ENCODE measurements at regions not wholly inside any gene's neighbourhood (a gene's known extent, or its start where the extent isn't known, plus 50 kb on each side); places are given as distances from the start of the nearest gene placed in this dataset.

DNA sequence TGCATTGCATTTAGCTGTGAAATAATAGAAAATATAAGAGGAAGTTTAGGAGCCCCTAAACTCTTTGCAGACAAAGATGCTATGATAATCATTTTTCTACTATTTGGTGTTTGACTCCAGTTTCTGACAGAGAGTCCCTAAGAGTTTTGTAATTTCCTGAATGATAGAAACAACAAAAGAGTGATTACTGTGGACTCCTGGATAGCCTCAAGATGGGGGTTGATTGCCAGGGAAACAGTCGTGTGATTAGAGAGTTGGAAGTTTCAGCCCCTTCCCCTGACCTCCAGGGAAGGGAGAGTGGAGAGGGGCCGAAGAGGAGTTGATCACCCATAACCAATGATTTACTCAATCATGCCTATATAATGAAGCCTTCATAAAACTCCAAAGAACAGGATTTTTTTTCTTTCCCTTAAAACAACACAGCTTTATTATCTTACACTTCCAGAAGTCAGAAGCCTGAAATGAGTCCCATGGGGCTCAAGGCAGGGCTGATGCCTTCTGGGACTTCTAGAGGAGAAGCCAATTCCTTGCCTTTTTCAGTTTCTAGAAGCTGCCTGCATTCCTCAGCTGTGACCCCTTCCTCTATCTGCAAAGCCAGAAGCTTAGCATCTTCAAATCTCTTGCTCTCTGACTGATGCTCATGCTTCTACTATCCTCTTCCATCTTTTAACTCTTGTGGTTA, 292.3 kb upstream of the ZPLD1 start:
- no peak for DNase-seq (ENCODE audit: low read depth)

DNA sequence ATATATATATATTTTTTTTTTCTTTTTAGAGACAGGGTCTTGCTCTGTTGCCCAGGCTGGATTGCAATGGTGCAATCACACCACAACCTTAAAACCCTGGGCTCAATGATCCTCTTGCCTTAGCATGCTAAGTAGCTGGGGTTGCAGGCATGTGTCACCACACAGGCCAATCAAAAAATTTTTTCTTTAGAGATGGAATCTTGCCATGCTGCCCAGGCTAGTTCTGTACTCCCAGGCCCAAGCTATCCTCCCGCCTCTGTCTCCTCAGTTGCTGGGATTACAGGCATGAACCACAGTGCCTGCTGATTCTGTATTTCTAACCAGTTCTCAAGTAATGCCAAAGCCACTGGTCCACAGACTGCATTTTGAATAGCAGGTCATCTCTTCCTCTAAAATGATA, 291.3 kb upstream of the ZPLD1 start:
- no peak for DNase-seq (ENCODE audit: low read depth)

GRCh38 chr3:102144063-102144462, 290.8 kb upstream of the ZPLD1 start:
- DNase-seq (ENCODE audit: low read depth) = no peak

- DNase-seq (ENCODE audit: low read depth) = no peak
Observed at GRCh38 chr3:102148598-102149337, 286.0 kb upstream of the ZPLD1 start.

- no peak for DNase-seq (ENCODE audit: low read depth)
Observed at GRCh38 chr3:102151935-102152334, 282.9 kb upstream of the ZPLD1 start.

GRCh38 chr3:102156426-102156825, 278.4 kb upstream of the ZPLD1 start:
- peak; percentile 50 for DNase-seq (ENCODE audit: low read depth)

- DNase-seq (ENCODE audit: low read depth) = no peak
Observed at GRCh38 chr3:102158080-102158740, 276.6 kb upstream of the ZPLD1 start.

DNA sequence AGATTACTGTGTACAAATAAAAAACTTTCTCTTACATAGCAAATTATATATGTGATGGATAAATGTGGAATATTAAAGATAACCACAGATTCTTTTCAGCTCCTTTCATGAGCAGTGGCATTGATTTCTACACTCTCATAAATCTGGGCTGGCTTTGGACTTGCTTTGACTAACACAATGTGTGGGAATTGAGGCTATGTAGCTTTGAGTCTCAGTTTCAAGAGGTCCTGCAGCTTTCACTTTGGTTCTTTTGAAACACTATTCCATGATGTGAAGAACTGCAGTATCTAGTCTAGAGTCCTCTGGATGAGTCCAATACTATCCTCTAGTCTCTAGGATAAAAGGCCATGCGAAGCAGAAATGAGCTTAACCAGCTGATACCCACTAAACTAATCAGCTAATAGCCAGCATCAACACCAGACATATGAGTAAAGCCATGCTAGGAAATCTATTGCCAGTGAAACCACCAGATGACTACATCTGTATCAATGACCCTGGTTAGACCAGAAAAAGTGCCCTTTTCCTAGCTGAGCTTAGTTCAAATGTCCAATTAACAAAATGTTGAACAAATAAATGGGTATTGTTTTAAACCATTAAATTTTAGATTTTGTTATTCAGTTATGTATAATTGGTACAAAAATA, 274.9 kb upstream of the ZPLD1 start:
- DNase-seq (ENCODE audit: low read depth) = no peak

DNA sequence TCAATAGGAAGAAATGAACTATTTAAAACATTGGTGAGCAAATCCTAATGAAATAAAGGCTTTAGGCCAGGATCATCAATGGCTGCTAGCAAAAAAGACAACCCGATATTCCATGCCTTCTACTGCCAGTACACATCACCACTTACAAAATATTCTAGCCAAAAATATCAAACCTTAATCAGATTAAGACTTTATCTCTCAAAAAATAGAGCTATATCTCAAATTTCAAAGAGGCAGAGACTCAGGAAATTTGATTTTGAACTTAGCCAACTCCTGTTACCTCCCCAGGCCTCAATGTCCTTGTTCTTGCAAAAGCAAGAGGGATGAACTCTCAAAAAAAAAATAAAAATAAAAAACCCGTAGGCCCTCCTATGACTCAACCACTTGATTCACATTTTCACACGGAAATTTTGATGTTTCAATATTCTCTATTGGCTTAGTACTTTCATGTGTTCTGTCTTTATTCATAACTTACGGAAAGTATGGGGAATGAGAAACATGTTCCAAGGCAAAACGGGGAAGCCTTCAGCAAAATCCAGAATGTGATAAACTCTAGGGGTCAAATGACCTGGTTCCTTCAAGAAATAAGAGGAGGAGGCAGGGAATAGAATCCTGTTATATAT, 273.3 kb upstream of the ZPLD1 start:
- DNase-seq (ENCODE audit: low read depth) = no peak

DNA sequence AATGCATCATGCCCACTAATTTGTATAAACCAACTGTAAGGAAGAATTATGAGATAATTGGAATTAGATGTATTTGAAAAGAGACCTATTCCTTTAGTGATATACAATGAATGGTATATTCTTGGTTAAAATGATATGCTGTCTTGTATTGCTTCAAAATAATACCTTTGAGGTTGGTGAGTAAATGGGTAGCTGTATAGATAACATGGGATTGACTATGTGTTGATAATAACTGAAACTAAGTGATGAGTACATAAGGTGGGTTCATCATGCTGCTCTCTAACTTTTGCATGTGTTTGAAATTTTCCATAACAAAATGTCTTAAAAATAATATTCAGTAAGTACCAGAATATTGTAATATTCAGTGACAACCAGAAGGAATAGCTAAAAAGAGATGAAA, 272.6 kb upstream of the ZPLD1 start:
- no peak for DNase-seq (ENCODE audit: low read depth)

GRCh38 chr3:102163039-102163817, 271.6 kb upstream of the ZPLD1 start:
- peak; percentile 64 for DNase-seq (ENCODE audit: low read depth)

DNA sequence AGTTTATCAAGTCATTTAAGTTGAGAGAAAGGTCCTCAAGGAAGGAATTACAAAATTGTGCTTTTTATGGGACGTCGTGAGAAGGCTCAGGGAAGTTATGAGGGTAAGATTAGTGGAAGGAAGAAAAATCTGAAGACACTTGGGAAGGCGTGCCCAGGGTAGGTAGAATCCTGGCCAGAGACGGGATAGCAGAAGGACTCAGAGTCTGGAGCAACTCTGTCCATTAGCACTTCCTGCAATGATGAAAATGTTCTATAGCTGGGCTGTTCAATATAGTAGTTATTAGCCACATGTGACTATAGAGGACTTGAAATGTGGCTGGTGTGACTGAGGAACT, 271.0 kb upstream of the ZPLD1 start:
- DNase-seq (ENCODE audit: low read depth) = no peak

DNA sequence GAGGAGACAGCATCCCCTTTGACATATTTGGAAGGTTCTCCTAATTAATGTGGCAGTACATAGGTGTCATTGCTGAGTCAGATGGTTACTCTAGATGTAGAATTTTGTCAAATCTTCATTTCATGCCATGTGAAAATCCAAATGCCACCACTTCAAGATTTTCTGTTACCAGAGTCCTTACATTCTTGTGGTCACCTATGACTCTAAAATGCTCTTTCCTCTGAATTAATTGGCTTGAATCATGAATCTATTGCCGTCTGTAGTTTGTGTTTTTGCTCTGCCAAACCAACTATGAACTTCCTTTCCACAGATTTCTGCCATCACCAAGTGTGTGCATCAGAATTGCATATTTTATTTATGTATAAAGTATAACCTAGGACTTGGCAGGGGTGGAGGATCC, 269.4 kb upstream of the ZPLD1 start:
- peak; percentile 28 for DNase-seq (ENCODE audit: low read depth)

DNA sequence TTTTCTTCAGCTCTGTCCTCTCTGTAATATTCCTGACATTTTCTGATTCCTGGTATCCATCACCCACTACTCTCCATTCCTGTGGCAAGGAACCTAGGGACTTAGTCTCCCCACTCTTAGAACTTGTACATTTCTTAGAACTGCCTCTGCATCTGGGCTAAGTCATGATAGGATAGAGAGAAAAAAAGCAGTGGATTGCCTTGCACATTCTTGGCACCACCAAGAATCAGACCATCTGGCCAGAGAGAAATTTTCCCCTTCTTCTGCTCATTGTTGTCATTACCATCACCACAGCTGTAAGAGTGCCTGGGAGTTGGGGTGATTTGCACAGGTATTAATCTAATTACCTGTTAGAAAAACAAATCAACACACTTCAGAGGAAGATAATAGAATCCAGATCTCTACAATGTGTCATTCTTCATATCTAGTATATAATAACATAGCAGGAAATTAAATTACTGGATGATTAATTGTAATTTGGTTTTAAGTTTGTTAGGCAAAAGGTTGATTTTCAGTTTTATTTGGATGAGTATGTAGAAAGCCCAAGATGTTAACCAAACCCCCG, 264.8 kb upstream of the ZPLD1 start:
- no peak for DNase-seq (ENCODE audit: low read depth)

DNA sequence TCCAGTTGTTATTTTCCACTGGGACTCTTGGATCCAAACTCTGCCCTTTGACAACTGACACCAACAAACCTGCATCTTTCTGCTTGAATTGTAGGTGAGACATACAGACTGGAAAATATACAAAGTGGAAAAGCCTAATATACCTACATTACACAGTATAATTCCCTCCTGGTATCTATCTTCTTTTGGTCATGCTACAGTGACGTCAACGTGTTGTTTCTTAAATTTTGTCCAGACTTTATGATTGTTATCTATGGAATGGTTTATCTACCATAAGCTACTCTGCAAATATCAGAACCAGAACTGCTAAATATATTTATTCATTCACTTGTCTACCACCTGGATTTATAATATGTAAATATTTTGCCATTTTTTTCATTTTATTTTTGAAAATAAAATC, 264.3 kb upstream of the ZPLD1 start:
- DNase-seq (ENCODE audit: low read depth) = no peak

GRCh38 chr3:102174312-102174712, 260.5 kb upstream of the ZPLD1 start:
- peak; percentile 46 for DNase-seq (ENCODE audit: low read depth)

- peak; percentile 35 for DNase-seq (ENCODE audit: low read depth)
Observed at GRCh38 chr3:102174832-102175374, 259.9 kb upstream of the ZPLD1 start.

- no peak for DNase-seq (ENCODE audit: low read depth)
Observed at GRCh38 chr3:102176333-102177050, 258.3 kb upstream of the ZPLD1 start.

DNA sequence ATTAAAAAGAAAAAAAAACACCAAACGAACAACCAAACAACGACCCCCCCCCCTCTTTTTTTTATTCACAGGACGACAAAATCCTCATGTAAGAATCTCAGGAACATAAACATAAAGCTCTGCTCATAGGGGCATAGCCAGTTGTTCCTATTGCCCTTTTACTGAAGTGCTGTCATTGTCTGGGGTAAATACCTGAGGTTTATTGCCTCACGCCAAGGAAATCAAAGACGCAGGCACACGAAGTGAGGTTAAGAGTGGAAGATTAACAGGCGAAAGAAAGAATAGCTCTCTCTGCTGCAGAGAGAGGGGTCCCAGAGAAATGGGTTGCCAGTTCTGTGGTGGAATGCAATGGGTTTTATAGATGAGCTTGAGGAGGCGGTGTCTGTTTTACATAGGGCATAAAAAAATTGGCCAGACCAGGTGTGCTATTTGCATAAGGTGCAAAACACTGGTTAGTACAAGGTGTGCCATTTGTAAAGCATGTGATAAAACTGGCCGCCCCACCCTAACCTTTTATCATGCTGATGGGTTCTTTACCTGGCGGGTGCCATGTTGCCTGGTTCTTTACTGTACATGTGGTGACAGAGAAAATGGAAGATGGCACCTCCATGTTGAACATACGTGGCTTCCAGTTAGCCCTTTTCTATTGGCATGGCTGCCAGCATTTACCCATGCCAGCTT, 257.6 kb upstream of the ZPLD1 start:
- no peak for DNase-seq (ENCODE audit: low read depth)

Measured in myocyte (in vitro differentiated cells).